ENCODE measurements at regions not wholly inside any gene's neighbourhood (a gene's known extent, or its start where the extent isn't known, plus 50 kb on each side); places are given as distances from the start of the nearest gene placed in this dataset.
"Not testable (repeated sequence)": the region's sequence is repeated elsewhere in the genome, so short reads cannot be mapped to it uniquely, and the experiment has no call there.

DNA sequence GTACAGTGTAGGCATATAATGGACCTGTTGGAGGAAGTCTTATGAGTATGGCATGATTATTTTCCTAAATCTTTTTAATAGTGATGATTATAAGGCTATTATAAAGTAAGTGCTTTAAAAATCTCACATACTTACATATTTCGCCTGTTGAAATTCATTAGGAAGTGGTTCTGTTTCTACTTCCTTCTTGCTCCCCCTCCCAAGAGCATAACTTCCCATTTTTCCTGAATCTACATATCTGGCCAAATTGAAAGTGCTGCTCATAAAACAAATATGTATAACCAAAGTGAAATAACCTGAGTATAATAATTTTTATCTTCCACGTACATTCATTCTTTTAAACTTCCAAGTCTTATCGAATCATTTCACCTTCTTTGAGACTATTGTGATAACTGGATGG lies 455.6 kb upstream of the SEL1L start:
- no peak for DNase-seq
- TF ChIP-seq GATA1 (IDR thresholded peaks at IDR 0.05; ENCODE audit: low read depth, low read length), result no peak
- TF ChIP-seq POLR2A (IDR thresholded peaks at IDR 0.05; ENCODE audit: low read length), result no peak

DNA sequence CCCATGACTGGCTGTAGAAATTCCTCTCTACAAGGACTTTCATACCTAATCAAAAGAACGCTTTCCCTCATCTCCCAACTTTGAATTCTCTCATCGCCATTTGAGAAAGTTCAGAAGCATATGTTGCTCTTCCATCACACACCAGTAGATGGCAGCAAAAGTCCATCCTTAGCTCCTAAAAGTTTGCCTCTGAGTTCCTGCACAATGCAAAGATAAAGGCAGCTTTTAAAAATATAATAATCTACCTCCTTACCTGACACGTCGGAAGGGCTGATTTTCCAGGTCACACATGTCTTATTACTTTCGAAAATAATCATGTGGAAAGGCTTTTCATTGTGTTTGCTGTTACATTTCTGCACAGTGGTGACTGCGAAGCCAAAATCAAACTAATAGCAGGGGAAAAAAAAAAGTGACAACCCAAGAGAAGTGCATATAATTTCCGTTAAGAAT lies 456.7 kb upstream of the SEL1L start:
- peak; percentile 41 to 71 for DNase-seq
- TF ChIP-seq POLR2A (IDR thresholded peaks at IDR 0.05; ENCODE audit: low read length) (no peak), GATA1 (IDR thresholded peaks at IDR 0.05; ENCODE audit: low read depth, low read length) (no peak)

DNA sequence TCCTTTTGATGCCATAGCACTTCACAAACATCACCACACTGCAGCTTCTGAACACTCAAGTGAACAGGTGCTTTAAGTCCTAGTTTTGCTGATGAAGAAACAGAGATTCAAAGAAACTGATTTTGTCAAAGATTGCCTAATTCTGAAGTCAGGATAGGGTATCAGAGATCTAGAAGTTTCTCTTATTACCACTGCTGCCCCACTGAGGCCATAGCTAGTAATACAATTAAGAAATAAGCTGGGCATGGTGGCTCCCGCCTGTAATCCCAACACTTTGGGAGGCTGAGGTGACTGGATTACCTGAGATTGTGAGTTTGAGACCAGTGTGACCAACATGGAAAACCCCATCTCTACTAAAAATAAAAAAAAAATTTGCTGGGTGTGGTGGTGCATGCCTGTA lies 458.3 kb upstream of the SEL1L start:
- peak in 1 of 2 experiments; percentile 4 for DNase-seq
- TF ChIP-seq GATA1 (IDR thresholded peaks at IDR 0.05; ENCODE audit: low read depth, low read length) (no peak), POLR2A (IDR thresholded peaks at IDR 0.05; ENCODE audit: low read length) (no peak)

DNA sequence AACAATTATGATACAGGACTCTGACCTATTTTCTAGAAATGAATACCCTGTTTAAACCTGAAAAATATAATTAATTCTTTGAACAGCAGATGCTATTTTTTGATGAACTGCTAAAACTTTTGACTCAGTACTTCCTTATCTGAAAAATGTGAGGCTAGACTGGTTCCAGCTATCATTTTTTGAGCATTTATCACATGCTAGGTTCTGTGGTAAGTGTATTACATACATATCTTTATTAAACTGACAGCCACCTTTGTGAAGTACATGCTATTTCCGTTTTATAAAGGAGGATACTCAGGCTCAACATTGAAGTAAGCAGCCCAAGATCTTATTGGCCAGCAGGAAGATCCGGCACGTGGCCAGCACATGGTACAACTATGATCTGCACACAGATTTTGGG lies 459.8 kb upstream of the SEL1L start:
- TF ChIP-seq POLR2A (IDR thresholded peaks at IDR 0.05; ENCODE audit: low read length) (no peak), GATA1 (IDR thresholded peaks at IDR 0.05; ENCODE audit: low read depth, low read length) (no peak)
- DNase-seq, result no peak

DNA sequence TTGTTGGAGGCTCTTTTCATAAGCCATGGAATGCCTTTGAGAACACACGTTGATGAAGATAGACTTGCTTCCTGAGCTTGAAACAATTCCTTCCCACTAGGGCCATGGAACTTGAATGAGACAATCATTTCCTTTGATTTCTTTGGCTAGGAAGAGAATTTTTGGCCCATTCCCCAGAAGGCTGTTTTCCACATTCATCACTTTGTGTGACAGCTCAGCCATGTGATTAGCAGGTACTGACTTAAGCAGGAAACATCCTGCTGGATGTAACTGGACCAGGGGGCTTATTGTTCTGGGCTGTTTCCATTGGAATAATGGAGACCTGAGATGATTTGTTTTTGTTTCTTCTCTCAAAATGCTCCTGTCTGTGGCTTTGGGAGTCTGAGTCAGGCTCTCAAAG lies 469.8 kb upstream of the SEL1L start:
- no peak for TF ChIP-seq POLR2A (IDR thresholded peaks at IDR 0.05; ENCODE audit: low read length)
- no peak for TF ChIP-seq GATA1 (IDR thresholded peaks at IDR 0.05; ENCODE audit: low read depth, low read length)
- DNase-seq, result no peak

DNA sequence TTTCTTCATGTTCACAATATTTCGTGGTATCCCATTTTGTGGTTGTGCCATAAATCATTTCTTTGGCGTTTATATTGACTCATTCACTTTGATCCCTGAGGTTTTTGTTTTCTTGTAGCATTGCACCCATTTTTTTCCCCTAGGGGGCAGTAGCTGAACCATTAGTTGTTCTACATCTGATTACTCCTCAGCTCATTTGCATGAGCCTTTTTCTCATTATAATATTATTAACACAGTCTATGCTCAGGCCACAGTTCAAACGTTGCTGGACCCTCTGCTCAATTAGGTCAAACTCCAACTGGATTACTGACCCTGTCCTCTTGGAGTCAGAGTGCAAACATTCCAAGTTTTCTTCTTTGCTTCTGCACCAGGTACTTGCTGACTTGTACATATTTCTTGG lies 475.4 kb upstream of the SEL1L start:
- no peak for TF ChIP-seq GATA1 (IDR thresholded peaks at IDR 0.05; ENCODE audit: low read depth, low read length)
- TF ChIP-seq POLR2A (IDR thresholded peaks at IDR 0.05; ENCODE audit: low read length), result no peak

DNA sequence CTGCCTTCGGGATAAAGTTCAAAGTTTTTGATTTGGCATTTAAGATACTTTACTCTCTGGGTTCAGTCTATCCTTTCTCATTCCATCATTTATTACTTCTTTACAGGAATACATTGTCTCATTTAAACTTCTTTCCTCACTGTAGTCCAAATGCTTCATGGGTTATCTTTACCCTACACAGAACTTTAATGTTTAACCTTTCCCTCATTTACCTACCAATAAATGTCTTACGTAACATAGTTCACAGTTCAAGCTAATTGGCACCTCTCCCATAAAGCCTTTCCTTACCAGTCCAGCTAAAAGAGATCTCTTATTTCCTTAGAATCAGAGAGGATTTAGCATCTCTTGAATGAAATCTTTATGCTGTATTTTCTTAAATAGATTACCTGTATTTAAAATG lies 476.3 kb upstream of the SEL1L start:
- DNase-seq, result no peak
- no peak for TF ChIP-seq GATA1 (IDR thresholded peaks at IDR 0.05; ENCODE audit: low read depth, low read length)
- TF ChIP-seq POLR2A (IDR thresholded peaks at IDR 0.05; ENCODE audit: low read length), result no peak

More for the DNA sequence above, 475.4 kb upstream of the SEL1L start:
- DNase-seq, result no peak

DNA sequence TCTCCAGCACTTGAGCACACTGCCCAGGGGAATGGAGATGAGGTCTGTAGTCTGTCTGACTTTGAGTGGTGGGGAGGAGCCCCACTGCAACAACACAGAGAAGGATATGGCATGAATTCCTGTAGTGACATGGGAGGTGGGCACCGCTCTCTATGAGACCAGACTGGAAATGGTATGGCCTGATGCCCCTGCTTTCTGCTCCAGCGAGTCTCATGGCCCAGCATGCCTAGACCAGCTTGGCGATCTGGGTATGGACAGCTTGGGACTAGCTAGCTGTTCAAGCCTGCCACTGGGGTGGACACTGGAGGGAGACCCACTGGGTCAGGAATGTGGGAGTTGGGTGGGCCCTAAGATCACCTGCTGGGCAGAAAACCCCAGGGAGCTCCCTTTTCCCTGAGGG lies 477.8 kb upstream of the SEL1L start:
- no peak for DNase-seq
- TF ChIP-seq GATA1 (IDR thresholded peaks at IDR 0.05; ENCODE audit: low read depth, low read length), result no peak
- no peak for TF ChIP-seq POLR2A (IDR thresholded peaks at IDR 0.05; ENCODE audit: low read length)

DNA sequence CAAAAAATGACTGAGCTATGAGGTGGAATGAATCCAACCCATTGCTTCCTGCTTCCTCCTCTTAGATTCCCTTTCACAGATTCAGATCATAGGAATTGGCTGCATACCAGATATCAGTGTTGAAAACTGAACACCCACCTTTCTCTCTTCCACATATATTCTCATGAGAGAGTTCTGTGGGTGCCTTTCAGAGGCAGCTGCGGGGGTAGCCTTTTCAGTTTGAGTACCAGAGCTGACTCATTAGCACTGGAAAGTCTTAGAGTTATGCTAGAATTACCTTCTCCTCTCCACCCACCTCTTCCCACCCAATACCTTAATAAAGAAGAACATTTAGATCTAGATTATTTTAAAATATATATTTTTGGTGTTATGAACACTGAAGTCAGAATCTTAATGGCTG lies 495.4 kb upstream of the SEL1L start:
- DNase-seq, result no peak
- no peak for TF ChIP-seq POLR2A (IDR thresholded peaks at IDR 0.05; ENCODE audit: low read length)
- TF ChIP-seq GATA1 (IDR thresholded peaks at IDR 0.05; ENCODE audit: low read depth, low read length), result no peak

DNA sequence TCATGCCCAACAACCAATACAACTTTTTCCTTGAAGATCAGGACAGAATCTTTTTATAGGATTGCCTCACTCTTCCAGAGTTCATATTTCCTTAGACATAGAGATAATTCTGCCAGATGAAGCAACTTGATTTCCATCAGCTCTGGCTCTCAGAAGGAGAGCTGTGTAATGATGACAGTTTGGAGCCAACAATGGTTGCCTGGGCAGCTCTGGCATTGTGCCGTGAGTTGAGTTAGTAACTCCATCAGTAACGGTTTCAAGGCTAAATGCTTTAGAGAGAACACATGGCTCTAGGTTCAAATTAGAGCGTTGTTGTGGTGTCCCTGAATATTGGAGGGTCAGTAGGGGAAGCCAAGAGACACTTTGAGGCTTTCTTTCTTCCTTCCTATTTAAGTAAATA lies 501.7 kb upstream of the SEL1L start:
- TF ChIP-seq GATA1 (IDR thresholded peaks at IDR 0.05; ENCODE audit: low read depth, low read length) (no peak), POLR2A (IDR thresholded peaks at IDR 0.05; ENCODE audit: low read length) (no peak)
- no peak for DNase-seq

DNA sequence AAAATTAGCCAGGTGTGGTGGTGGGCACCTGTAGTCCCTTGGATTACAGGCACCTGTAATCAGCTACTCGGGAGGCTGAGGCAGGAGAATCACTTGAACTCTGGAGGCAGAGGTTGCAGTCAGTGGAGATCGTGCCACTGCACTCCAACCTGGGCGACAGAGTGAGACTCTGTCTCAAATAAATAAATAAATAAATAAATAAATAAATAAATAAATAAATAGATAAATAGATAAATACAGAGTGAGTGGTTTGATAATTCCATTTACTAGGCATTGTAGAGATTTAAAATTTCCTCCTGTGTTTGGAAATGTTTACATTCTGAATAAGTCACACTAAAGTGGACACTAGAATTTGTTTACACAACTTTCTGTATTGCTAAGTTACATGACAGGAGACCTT lies 504.4 kb upstream of the SEL1L start:
- DNase-seq, result not testable (repeated sequence)

DNA sequence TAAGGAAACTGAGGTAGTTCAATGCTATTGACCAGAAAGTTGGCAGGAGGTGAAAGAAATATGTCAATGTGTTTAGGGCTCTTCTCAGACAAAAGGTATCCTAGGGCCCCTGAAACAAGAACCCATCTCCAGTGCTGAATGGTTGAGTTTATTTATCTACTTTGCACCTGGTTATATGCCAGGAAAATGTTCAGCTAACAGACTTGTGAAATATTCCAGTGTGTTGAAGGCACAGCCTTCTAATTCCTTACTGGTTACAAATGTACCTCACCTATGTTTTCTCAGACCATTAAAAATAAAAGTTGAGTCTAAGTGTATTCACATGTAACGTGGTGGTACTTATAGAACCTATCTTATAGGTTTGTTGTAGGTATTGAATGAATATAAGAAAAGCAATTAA lies 511.7 kb upstream of the SEL1L start:
- TF ChIP-seq GATA1 (IDR thresholded peaks at IDR 0.05; ENCODE audit: low read depth, low read length) (no peak), POLR2A (IDR thresholded peaks at IDR 0.05; ENCODE audit: low read length) (no peak)
- no peak for DNase-seq

DNA sequence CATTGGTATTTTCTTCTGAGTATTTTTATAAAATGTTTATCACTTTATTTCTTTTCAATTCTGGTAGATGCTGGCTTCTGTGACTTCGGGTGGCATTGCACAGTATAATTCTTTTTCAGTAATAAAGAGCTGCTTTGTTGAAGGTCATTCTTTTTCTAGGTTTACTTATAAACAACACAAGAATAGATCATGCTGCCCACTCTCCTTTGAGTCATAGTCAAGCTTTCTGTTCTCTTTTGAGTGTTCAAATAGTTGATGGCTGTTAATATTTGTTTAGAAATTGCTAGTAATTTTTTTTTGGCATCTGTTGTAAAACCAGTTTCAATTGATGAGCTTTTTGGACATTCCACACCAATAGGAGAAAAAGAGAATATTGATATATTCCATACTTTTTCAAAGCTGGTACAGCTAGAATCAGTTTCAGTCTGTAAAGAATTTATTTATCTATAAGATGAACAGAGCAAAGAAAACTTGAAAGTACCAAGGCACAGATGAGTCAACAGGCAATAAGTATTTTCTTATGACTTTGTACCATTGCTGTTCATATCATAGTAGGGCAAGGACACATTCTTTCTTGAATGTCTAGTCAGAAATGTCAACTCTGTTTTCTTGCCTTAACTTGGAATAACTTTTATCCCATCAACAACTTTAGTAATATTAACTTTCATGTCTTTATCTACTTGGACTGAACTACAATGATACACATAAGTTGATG lies 513.0 kb upstream of the SEL1L start:
- no peak for DNase-seq
- TF ChIP-seq GATA1 (IDR thresholded peaks at IDR 0.05; ENCODE audit: low read depth, low read length) (no peak), POLR2A (IDR thresholded peaks at IDR 0.05; ENCODE audit: low read length) (no peak)

DNA sequence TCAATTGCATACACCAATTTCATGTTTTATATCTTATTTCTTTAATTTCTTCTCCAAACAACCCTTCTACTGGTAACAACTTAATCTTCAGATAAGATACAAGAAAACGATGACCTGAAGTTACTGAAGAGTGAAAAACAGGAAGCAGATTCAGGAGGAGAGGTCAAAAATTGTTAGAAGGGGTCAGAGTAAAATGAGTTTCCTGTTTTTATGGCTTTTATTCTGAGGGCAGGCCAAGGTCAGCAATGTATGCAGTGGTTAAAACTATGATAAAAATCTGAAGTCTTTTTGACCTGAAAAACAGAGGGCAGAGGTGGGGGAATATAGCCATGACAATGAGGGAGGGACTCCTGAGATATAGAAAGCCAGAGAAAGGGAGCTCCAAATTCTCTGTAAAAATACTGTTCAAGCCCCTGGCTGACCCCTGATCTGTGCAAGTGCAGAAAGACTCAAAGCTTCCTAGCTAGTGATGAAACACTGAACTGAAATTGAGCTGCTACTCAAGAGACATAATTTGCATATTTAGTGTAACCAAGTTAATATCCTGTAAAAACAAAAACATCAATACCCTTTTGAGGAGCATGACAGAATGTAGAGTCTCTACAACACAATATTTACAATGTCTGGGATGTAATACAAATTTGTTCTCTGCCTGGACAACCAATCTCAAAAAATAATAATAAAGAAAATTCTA lies 514.3 kb upstream of the SEL1L start:
- no peak for DNase-seq
- TF ChIP-seq GATA1 (IDR thresholded peaks at IDR 0.05; ENCODE audit: low read depth, low read length), result no peak
- no peak for TF ChIP-seq POLR2A (IDR thresholded peaks at IDR 0.05; ENCODE audit: low read length)

DNA sequence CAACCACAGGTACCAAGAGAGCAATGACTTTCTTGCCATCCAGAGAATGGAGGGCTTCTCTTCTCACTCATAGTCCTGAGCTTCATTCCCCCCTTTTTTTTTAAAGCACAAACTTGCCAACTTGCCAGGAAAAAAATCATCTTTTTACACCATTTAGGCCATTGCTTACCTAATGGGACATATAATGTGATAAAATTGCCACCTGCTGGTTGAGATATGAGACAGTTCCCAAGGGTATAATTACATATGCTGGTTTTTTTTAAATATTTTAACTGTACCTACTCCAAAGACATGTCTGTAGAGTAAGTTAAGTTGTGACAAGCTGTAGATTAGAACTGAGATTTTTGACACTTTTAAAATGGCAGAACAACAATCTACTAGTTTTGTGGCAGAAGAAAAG lies 519.1 kb upstream of the SEL1L start:
- DNase-seq, result no peak
- TF ChIP-seq POLR2A (IDR thresholded peaks at IDR 0.05; ENCODE audit: low read length), result no peak
- TF ChIP-seq GATA1 (IDR thresholded peaks at IDR 0.05; ENCODE audit: low read depth, low read length), result no peak

Measured in erythroblast (primary cell).